Small intestine (tissue), 7 donors: ENCODE measurements at regions not wholly inside any gene's neighbourhood (a gene's known extent, or its start where the extent isn't known, plus 50 kb on each side); places are given as distances from the start of the nearest gene placed in this dataset.

Experiments used
- DNase-seq, 2 donors: peaks; one replicate each; pipeline versions ENCODE4 v3.0.0 to v3.0.0-alpha.2; 2013
- FAIRE-seq: peaks from 2 replicates; lab custom pipeline; 2012; peaks lifted over from hg19 to GRCh38; lab: Jason Lieb, UNC
- H3K27ac ChIP-seq, 3 donors: one replicate each; pipeline ENCODE4 v1.5.1; 2013; ENCODE audit warnings: low read length in 2 of 3, mild to moderate bottlenecking in 2 of 3, control low read depth in 1 of 3, inconsistent platforms in 1 of 3, low read depth in 1 of 3, moderate library complexity in 1 of 3
- H3K27me3 ChIP-seq, 3 donors: one replicate each; pipeline ENCODE4 v1.6.1; 2013; ENCODE audit warnings: low read length in 3 of 3, inconsistent platforms in 1 of 3; ENCODE audit not compliant: control insufficient read depth in 3 of 3, insufficient read depth in 3 of 3
- H3K36me3 ChIP-seq, 3 donors: one replicate each; pipeline ENCODE4 v1.6.1; 2013; ENCODE audit warnings: low read length in 3 of 3, inconsistent platforms in 1 of 3, low read depth in 1 of 3, mild to moderate bottlenecking in 1 of 3, moderate library complexity in 1 of 3; ENCODE audit not compliant: control insufficient read depth in 3 of 3, insufficient read depth in 2 of 3
- H3K4me1 ChIP-seq, 3 donors: one replicate each; pipeline ENCODE4 v1.6.1; 2013; ENCODE audit warnings: low read length in 2 of 3, inconsistent platforms in 1 of 3, low read depth in 1 of 3, mild to moderate bottlenecking in 1 of 3, moderate library complexity in 1 of 3; ENCODE audit not compliant: control insufficient read depth in 3 of 3, insufficient read depth in 2 of 3
- H3K4me3 ChIP-seq, 3 donors: one replicate each; pipeline ENCODE4 v1.5.1; 2013; ENCODE audit warnings: low read length in 3 of 3, control low read depth in 1 of 3, inconsistent platforms in 1 of 3, low read depth in 1 of 3, mild to moderate bottlenecking in 1 of 3, moderate library complexity in 1 of 3
- H3K9me3 ChIP-seq, 2 donors: one replicate each; pipeline ENCODE4 v1.6.1; 2013; ENCODE audit warnings: low read depth in 1 of 2, low read length in 1 of 2; ENCODE audit not compliant: control insufficient read depth in 2 of 2, insufficient read depth in 1 of 2
- WGBS, 3 donors: extraction: QIAGEN DNeasy Blood & Tissue Kit; methylation state at CpG; one replicate each; pipeline ENCODE4 v1.1.7; 2013; 5-methylcytosine and 5-hydroxymethylcytosine counted together
- donor health status: healthy with polysubstance abuse.
- donor health status: control.
- donor health status: control.
- donor health status: Bipolar disorder and iron deficiency.
- donor health status: healthy.

DNA sequence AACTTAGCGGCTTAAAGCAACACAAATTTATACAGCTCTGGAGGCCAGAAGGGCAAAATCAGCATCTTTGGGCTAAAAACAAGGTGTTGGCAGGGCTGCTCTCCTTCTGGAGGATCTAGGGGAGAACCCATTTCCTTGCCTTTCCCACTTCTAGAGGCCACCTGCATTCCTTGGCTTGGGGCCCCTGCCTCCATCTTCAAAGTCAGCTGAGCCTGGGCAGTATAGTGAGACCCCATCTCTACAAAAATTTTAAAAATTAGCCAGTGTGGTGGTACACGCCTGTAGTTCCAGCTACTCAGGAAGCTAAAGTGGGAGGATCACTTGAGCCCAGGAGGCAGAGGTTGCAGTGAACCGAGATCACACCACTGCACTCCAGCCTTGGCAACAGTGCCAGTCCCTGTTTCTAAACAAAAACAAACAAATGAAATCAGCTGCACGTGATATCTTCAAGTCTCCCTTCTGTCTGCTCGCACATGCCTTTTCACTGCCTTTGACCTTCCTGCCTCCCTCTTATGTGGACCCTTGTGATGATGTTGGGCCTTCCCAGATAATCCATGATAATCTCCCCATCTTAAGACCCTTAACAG lies 200.6 kb downstream of the ZFP36L2 start:
- no peaks in the 10 kb centered on the region for H3K27me3 ChIP-seq
- H3K4me1 ChIP-seq = peaks cover 3 to 57% (median 4%) of the 10 kb centered on the region in 3 donors
- DNase-seq (no peak), FAIRE-seq (no peak)
- peak overlapping the region in 1 of 3 donors; percentile 33 for H3K27ac ChIP-seq
- WGBS, 3 donors = 62 to 71% (median 69%) methylated on average over 5 of the region's 5 CpGs
- H3K4me3 ChIP-seq = no peak overlapping the region
- no peaks in the 10 kb centered on the region for H3K36me3 ChIP-seq
- H3K9me3 ChIP-seq = peaks cover 0 to 17% of the 10 kb centered on the region in 2 donors

DNA sequence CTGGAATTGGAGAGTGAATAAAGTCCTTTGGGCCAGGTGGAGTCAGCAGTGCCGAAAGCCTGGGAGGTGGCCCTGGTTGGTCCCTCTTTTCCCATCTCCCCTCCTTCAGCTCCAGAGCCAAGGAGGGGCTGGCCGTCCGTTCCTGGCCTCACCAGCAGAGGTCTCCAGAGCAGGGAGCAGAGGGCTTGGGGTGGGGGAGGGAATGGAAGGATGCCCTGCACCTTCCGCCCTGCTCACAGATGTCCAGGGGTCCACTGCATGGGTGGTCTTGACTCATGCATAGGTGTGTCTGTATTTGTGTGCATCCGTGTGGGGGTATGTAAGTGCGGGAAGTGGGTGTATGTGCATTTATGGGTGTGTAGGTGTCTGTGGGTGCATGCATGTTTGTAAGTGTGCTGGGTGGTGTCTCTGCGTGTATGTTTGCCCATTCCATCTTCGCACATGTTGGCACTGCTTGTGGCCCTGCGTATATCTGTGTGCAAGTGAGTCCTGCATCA lies 201.8 kb downstream of the ZFP36L2 start:
- Histone ChIP-seq H3K27me3 (no peaks in the 10 kb centered on the region), H3K4me3 (no peak overlapping the region), H3K36me3 (peaks cover 0 to 3% (median 0%) of the 10 kb centered on the region in 3 donors), H3K4me1 (peaks cover 3 to 58% (median 4%) of the 10 kb centered on the region in 3 donors), H3K9me3 (peaks cover 0 to 27% of the 10 kb centered on the region in 2 donors), H3K27ac (no peak overlapping the region)
- peak; percentile 65 to 82 for DNase-seq
- FAIRE-seq = no peak
- WGBS, 3 donors = 12 to 36% (median 35%) methylated on average over 9 of the region's 9 CpGs

- Histone ChIP-seq H3K36me3 (peaks cover 0 to 6% (median 0%) of the 10 kb centered on the region in 3 donors), H3K27me3 (no peaks in the 10 kb centered on the region), H3K27ac (no peak overlapping the region), H3K4me3 (no peak overlapping the region), H3K4me1 (peaks cover 3 to 60% (median 4%) of the 10 kb centered on the region in 3 donors), H3K9me3 (peaks cover 0 to 29% of the 10 kb centered on the region in 2 donors)
- DNase-seq (no peak), FAIRE-seq (no peak)
- WGBS, 3 donors = 61 to 73% (median 64%) methylated on average over 6 of the region's 6 CpGs
Measured at GRCh38 chr2:43023791-43024514, 202.5 kb downstream of the ZFP36L2 start.

- H3K4me3 ChIP-seq = no peak overlapping the region
Measured at GRCh38 chr2:43022896-43023295, 203.5 kb downstream of the ZFP36L2 start.

DNA sequence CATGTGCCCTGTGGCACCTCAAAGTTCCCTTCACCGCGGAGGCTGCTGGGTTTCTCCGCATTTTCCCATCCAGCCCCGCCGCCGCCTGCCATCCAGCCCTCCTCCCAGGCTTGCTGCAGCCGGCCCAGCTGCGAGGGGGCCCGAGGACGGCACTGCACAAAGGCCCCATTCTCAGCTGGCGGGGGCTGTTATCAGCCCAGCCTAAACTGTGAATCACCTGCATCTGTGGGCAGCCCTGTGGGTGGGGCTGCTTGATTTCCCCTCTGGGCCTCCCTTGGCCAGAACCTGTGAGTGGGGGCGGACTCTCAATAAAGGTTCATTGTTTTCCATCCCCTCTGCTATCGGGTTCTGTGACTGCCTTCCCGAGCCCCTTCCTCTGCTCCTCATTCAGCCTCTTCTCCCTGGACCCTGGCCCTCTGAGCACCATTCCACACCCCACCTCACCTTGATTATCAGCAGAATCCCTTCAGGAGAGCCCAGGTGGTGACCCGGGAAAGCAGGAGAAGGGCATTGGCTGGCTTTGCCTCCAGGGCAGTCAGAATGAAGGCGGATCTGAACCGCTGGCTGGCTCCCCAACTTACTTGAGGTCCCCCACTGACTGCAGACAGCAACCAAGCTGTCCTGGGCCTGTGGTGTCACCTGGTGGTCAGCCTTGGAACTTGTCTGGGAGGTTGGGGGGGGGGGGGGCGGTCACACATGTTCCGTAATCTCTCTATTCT lies 204.5 kb downstream of the ZFP36L2 start:
- FAIRE-seq = no peak
- DNase-seq = peak; percentile 71 to 91
- WGBS, 3 donors = 23 to 69% (median 27%) methylated on average over 19 of the region's 19 CpGs
- no peak overlapping the region for H3K4me3 ChIP-seq
- peaks cover 0 to 29% of the 10 kb centered on the region in 2 donors for H3K9me3 ChIP-seq
- H3K36me3 ChIP-seq = peaks cover 0 to 10% (median 0%) of the 10 kb centered on the region in 3 donors
- H3K27ac ChIP-seq = peak overlapping the region in 2 of 3 donors; percentile 61 to 65
- H3K27me3 ChIP-seq = no peaks in the 10 kb centered on the region
- H3K4me1 ChIP-seq = peaks cover under 1 to 64% (median 1%) of the 10 kb centered on the region in 3 donors

More at GRCh38 chr2:43022896-43023295, 203.5 kb downstream of the ZFP36L2 start:
- H3K27me3 ChIP-seq = no peaks in the 10 kb centered on the region
- WGBS, 3 donors = 87 to 94% (median 91%) methylated on average over 5 of the region's 5 CpGs
- FAIRE-seq = no peak
- peaks cover 0 to 29% of the 10 kb centered on the region in 2 donors for H3K9me3 ChIP-seq
- H3K4me1 ChIP-seq = peaks cover 3 to 68% (median 4%) of the 10 kb centered on the region in 3 donors
- peak overlapping the region in 1 of 3 donors; percentile 61 for H3K27ac ChIP-seq
- peaks cover 0 to 10% (median 0%) of the 10 kb centered on the region in 3 donors for H3K36me3 ChIP-seq
- DNase-seq = no peak

DNA sequence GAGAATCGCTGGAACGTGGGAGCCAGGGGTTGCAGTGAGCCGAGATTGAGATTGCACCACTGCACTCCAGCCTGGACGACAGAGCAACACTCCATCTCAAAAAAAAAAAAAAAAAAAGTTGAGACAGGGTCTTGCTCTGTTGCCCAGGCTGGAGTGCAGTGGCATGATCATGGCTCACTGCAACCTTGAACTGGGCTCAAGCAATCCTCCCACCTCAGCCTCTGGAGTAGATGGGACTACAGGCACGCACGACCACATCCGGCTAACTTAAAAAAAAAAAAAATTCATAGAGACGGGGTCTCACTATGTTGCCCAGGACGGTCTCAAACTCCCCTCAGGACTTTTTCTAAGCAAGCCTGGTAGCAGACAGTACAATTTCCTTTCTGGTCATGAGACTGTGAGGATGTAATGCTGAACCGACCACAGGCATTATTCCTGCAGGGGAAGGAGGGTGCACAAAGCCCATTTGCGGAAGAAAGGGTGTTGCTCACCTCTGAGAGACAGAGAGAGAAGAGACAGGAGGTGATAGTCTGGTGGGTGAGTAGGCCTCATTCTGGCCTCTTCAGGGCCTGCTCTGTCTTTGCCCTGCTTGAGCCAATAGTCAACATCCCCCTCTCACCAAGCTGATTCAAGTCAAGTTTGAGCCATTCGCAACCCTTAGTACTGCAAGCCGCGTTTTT lies 205.3 kb downstream of the ZFP36L2 start:
- FAIRE-seq (no peak), DNase-seq (no peak)
- H3K27me3 ChIP-seq = no peaks in the 10 kb centered on the region
- 82 to 84% (median 83%) methylated on average over 14 of the region's 14 CpGs for WGBS, 3 donors
- peaks cover 0 to 29% of the 10 kb centered on the region in 2 donors for H3K9me3 ChIP-seq
- peaks cover 0 to 10% (median 0%) of the 10 kb centered on the region in 3 donors for H3K36me3 ChIP-seq
- H3K4me3 ChIP-seq = no peak overlapping the region
- peaks cover 0 to 58% (median 1%) of the 10 kb centered on the region in 3 donors for H3K4me1 ChIP-seq
- peak overlapping the region in 2 of 3 donors; percentile 52 to 61 for H3K27ac ChIP-seq

DNA sequence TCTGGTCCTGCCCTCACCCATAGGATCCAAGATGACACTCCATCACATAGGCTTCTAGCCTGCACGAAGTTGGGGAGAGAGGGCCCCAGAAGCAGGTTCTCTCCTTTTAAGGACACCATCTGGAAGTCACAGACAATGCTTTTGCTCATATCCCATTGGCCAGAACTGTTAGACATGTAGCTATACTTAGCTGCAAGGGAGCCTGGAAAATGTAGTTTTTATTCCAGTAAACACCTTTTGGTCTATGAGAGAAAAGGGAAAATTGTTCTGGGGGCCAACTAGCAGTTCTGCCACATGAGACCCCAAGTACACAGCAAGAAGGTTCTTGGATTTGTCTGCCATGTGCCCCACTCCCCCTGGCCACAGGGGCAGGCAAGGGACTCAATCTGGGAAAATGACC lies 206.1 kb downstream of the ZFP36L2 start:
- FAIRE-seq = no peak

More for the DNA sequence above, 206.1 kb downstream of the ZFP36L2 start:
- no peak overlapping the region for H3K4me3 ChIP-seq
- peaks cover 0 to 29% of the 10 kb centered on the region in 2 donors for H3K9me3 ChIP-seq
- WGBS, 3 donors = 89 to 92% (median 90%) methylated on average over 1 of the region's 1 CpG
- peaks cover 0 to 56% (median 1%) of the 10 kb centered on the region in 3 donors for H3K4me1 ChIP-seq
- peaks cover 0 to 10% (median 0%) of the 10 kb centered on the region in 3 donors for H3K36me3 ChIP-seq
- H3K27me3 ChIP-seq = no peaks in the 10 kb centered on the region
- DNase-seq = no peak
- H3K27ac ChIP-seq = no peak overlapping the region
